ENCODE measurements at regions not wholly inside any gene's neighbourhood (a gene's known extent, or its start where the extent isn't known, plus 50 kb on each side); places are given as distances from the start of the nearest gene placed in this dataset.

DNA sequence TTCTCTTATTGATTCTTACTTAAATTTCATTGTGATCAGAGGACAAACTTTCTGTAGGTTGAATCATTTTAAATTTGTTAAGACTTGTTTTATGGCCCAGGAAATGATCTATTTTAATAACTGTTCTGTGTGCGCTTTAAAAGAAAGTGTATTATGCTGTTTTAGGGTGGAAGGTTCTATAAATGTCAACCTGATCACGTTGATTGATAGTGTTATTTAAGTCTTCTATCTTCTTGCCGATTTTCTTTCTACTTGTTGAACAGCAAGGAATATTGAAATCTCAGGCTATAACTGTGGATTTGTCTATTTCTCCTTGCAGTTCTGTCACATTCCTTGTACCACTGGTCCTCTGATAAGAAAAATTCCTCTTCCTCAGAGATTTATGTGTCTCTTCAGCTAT lies 112.7 kb downstream of the TANC2 start:
- TF ChIP-seq, protein P1, sequence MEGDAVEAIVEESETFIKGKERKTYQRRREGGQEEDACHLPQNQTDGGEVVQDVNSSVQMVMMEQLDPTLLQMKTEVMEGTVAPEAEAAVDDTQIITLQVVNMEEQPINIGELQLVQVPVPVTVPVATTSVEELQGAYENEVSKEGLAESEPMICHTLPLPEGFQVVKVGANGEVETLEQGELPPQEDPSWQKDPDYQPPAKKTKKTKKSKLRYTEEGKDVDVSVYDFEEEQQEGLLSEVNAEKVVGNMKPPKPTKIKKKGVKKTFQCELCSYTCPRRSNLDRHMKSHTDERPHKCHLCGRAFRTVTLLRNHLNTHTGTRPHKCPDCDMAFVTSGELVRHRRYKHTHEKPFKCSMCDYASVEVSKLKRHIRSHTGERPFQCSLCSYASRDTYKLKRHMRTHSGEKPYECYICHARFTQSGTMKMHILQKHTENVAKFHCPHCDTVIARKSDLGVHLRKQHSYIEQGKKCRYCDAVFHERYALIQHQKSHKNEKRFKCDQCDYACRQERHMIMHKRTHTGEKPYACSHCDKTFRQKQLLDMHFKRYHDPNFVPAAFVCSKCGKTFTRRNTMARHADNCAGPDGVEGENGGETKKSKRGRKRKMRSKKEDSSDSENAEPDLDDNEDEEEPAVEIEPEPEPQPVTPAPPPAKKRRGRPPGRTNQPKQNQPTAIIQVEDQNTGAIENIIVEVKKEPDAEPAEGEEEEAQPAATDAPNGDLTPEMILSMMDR (conservative IDR thresholded peaks at IDR 0.05): no peak
- no peak for TF ChIP-seq ZFX (IDR thresholded peaks at IDR 0.05)

Data from C4-2B (cell line).